Ectodermal cell (in vitro differentiated cells): ENCODE measurements at regions not wholly inside any gene's neighbourhood (a gene's known extent, or its start where the extent isn't known, plus 50 kb on each side); places are given as distances from the start of the nearest gene placed in this dataset.

Experiments
- H3K27ac ChIP-seq: 2 replicates; pipeline ENCODE4 v1.7.0; 2013; ENCODE audit warnings: mild to moderate bottlenecking, low read depth, low read length; ENCODE audit not compliant: insufficient read depth, poor library complexity, severe bottlenecking
- H3K27me3 ChIP-seq: 2 replicates; pipeline ENCODE4 v1.7.0; 2013; ENCODE audit warnings: mild to moderate bottlenecking, low read length; ENCODE audit not compliant: insufficient read depth, control insufficient read depth, poor library complexity, severe bottlenecking
- H3K36me3 ChIP-seq: one replicate; pipeline ENCODE4 v1.7.0; 2013; ENCODE audit warnings: low read length; ENCODE audit not compliant: control insufficient read depth, insufficient read depth
- H3K4me1 ChIP-seq: one replicate; pipeline ENCODE4 v1.7.0; 2013; ENCODE audit warnings: low read length; ENCODE audit not compliant: control insufficient read depth, insufficient read depth
- H3K4me3 ChIP-seq: 2 replicates; pipeline ENCODE4 v1.7.0; 2013; ENCODE audit warnings: low read depth, low read length, control low read depth; ENCODE audit not compliant: insufficient read depth
- H3K9me3 ChIP-seq: 2 replicates; pipeline ENCODE4 v1.7.0; 2013; ENCODE audit warnings: mild to moderate bottlenecking, low read length, moderate library complexity; ENCODE audit not compliant: control insufficient read depth
- WGBS, 2 experiments: methylation state at CpG; one replicate each; pipeline ENCODE4 v1.1.7; 2013; ENCODE audit warnings: missing lambda C conversion rate in 2 of 2; 5-methylcytosine and 5-hydroxymethylcytosine counted together

DNA sequence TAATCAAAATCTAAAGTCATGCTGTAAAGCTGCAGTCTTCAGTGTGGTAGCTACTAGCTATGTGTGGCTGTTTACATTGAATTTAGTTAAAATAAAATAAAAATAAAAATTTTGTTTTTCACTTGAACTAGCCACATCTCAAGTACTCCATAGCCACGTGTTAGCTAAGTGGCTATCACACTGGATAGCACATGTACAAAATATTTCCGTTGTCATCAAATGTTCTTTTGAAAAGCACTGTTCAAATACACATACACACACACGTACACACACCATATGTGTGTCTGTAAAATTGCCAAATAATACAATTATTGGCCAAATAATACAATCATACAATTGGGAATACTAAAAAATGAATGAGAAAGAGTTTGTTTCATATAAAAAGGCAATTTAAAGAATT lies 778.2 kb upstream of the FLRT2 start:
- Histone ChIP-seq H3K9me3 (no peaks in the 10 kb centered on the region), H3K4me3 (no peak overlapping the region), H3K27me3 (no peaks in the 10 kb centered on the region), H3K27ac (no peak overlapping the region), H3K36me3 (no peaks in the 10 kb centered on the region), H3K4me1 (no peaks in the 10 kb centered on the region)
- WGBS, 2 experiments = 70 to 78% methylated on average over 2 to 3 of the region's 3 CpGs

DNA sequence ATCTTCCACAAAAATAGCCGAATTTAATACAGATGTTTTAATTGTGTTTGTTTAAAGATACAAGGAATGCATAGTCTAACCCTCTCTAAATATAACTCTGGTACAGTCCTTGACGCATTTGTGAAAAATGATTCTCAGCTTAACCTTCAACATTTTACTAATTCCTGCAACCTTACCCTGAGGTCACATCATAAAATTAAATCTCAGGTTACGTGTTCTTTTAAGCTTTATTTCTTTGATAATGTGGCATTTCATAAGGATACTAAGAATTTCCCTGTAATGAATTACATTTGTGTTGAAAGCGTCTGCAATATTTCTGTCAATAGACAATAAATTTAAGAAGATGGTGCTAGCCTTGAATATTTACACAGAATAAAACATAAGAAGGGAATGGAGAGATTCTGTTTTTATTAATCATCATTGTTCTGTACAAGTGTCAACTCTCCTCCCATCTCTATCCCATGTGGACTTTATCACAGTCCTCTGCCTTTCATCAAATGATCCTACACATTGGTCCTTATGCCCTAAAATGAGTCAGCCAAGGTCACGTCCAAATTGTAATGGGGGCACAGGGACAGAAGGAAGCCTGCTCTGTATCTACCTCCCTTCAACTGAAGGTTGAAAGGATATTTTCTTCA lies 769.3 kb upstream of the FLRT2 start:
- H3K27ac ChIP-seq = no peak overlapping the region
- H3K27me3 ChIP-seq = no peaks in the 10 kb centered on the region
- no peak overlapping the region for H3K4me3 ChIP-seq
- H3K36me3 ChIP-seq = no peaks in the 10 kb centered on the region
- WGBS, 2 experiments = 84 to 93% methylated on average over 3 to 4 of the region's 5 CpGs
- peaks cover 4% of the 10 kb centered on the region for H3K9me3 ChIP-seq
- H3K4me1 ChIP-seq = no peaks in the 10 kb centered on the region

GRCh38 chr14:84767434-84767833 lies 762.5 kb upstream of the FLRT2 start:
- WGBS, 2 experiments = 93 to 96% methylated on average over 3 to 5 of the region's 5 CpGs
- peaks cover 4% of the 10 kb centered on the region for H3K9me3 ChIP-seq
- no peaks in the 10 kb centered on the region for H3K27me3 ChIP-seq

DNA sequence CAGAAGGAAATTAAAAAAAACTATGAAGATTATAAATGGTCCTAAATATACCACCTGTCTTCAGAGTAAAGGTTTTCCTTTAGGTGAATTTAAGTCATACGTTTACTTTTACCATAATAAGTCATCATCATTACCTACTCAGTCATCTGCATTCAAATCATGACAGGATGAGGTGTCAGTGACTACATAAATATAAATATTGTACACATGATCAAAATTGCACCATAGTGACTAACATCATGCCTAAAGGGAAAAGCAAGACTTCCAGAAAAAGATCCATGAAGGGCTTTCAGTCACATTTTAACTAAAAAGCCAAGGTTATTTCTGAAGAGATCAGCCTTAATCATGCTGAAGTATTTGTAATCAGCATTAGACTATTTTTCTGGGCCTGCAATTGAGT lies 759.9 kb upstream of the FLRT2 start:
- no peak overlapping the region for H3K4me3 ChIP-seq
- H3K27ac ChIP-seq = no peak overlapping the region
- no peaks in the 10 kb centered on the region for H3K27me3 ChIP-seq
- WGBS, 2 experiments = 100% methylated on average over 1 of the region's 1 CpG; no CpG with 5 or more reads in 1 of the 2 experiments
- no peaks in the 10 kb centered on the region for H3K9me3 ChIP-seq
- no peaks in the 10 kb centered on the region for H3K4me1 ChIP-seq
- no peaks in the 10 kb centered on the region for H3K36me3 ChIP-seq

More at GRCh38 chr14:84767434-84767833, 762.5 kb upstream of the FLRT2 start:
- no peak overlapping the region for H3K27ac ChIP-seq
- H3K4me3 ChIP-seq = no peak overlapping the region
- H3K36me3 ChIP-seq = no peaks in the 10 kb centered on the region
- H3K4me1 ChIP-seq = no peaks in the 10 kb centered on the region

- WGBS, 2 experiments = 81 to 84% methylated on average over 2 of the region's 2 CpGs
- Histone ChIP-seq H3K4me3 (no peak overlapping the region), H3K27ac (no peak overlapping the region), H3K36me3 (no peaks in the 10 kb centered on the region), H3K4me1 (no peaks in the 10 kb centered on the region), H3K27me3 (no peaks in the 10 kb centered on the region), H3K9me3 (no peaks in the 10 kb centered on the region)
These were observed 752.6 kb upstream of the FLRT2 start for GRCh38 chr14:84777356-84777755.

- Histone ChIP-seq H3K27ac (no peak overlapping the region), H3K36me3 (no peaks in the 10 kb centered on the region), H3K4me1 (no peaks in the 10 kb centered on the region), H3K27me3 (no peaks in the 10 kb centered on the region), H3K4me3 (no peak overlapping the region), H3K9me3 (no peaks in the 10 kb centered on the region)
- 100% methylated on average over 1 of the region's 1 CpG; no CpG with 5 or more reads in 1 of the 2 experiments for WGBS, 2 experiments
These were observed 747.0 kb upstream of the FLRT2 start for GRCh38 chr14:84782902-84783301.

GRCh38 chr14:84783511-84783910 lies 746.4 kb upstream of the FLRT2 start:
- Histone ChIP-seq H3K27me3 (no peaks in the 10 kb centered on the region), H3K4me1 (no peaks in the 10 kb centered on the region), H3K4me3 (no peak overlapping the region), H3K27ac (no peak overlapping the region), H3K36me3 (no peaks in the 10 kb centered on the region), H3K9me3 (no peaks in the 10 kb centered on the region)
- 79 to 91% methylated on average over 1 of the region's 1 CpG for WGBS, 2 experiments

- no peaks in the 10 kb centered on the region for H3K9me3 ChIP-seq
- H3K36me3 ChIP-seq = no peaks in the 10 kb centered on the region
- no peak overlapping the region for H3K4me3 ChIP-seq
- no peaks in the 10 kb centered on the region for H3K27me3 ChIP-seq
- H3K27ac ChIP-seq = no peak overlapping the region
- no peaks in the 10 kb centered on the region for H3K4me1 ChIP-seq
These were observed 743.9 kb upstream of the FLRT2 start for GRCh38 chr14:84785996-84786395.

DNA sequence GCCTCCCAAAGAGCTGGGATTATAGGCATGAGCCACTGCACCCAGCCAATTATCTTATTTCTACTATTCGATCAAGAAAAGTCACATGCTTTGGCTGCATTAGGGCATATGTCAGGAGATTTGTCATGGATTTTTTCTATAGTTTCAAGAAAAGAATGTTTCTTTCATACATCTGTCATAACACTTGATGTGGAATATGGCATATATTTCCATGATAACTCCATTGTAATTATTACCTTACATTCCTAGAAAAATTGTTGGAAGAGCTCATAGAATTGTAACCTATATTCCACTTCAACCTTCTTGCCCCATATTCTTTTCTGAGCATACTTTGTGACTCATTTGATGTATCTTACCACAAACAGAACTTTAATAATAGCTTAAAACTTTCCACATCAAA lies 740.9 kb upstream of the FLRT2 start:
- Histone ChIP-seq H3K4me1 (no peaks in the 10 kb centered on the region), H3K27ac (no peak overlapping the region), H3K27me3 (no peaks in the 10 kb centered on the region), H3K4me3 (no peak overlapping the region), H3K36me3 (no peaks in the 10 kb centered on the region), H3K9me3 (no peaks in the 10 kb centered on the region)
- WGBS, 2 experiments = 93% methylated on average over 1 of the region's 1 CpG; no CpG with 5 or more reads in 1 of the 2 experiments

DNA sequence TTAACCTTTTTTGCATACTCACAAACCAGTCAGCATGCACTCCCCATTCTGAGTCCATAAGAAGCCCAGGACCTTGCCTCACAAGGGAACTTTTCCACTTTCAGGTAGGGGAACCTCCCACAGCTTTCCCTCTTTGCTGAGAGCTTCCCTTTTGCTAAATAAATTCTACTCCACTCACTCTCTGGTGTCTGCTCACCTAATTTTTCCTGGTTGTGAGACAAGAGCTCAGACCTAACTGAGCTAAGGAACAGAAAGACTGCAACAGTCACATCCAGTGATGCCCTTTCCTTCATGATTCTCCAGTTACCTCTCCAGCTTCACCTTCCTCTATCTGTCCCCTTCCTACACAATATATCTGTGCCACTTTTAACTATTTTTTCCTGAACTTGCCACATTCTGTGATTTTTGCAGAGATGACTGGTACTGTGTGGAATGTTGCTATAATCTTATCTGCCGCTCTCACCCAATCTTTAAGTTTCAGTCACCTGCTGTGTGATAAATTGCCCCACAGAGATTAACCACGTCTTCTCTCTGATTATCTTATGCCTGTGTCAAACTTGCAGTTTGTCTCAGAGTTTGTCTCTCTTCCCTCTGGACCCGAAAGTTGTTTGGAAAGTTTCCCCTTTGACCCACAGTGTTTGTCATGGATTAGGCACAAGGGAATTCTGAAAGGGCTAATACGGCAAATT lies 737.1 kb upstream of the FLRT2 start:
- Histone ChIP-seq H3K27ac (no peak overlapping the region), H3K4me3 (no peak overlapping the region), H3K36me3 (no peaks in the 10 kb centered on the region), H3K4me1 (no peaks in the 10 kb centered on the region), H3K27me3 (no peaks in the 10 kb centered on the region), H3K9me3 (no peaks in the 10 kb centered on the region)
- 89 to 92% methylated on average over 4 of the region's 4 CpGs for WGBS, 2 experiments
